H9 (cell line): ENCODE measurements at regions not wholly inside any gene's neighbourhood (a gene's known extent, or its start where the extent isn't known, plus 50 kb on each side); places are given as distances from the start of the nearest gene placed in this dataset.

Experiments
- DNase-seq: peaks from one replicate; pipeline ENCODE4 v3.0.0-alpha.2; 2017
- H2AFZ ChIP-seq: one replicate; pipeline ENCODE4 v1.6.1; 2013; ENCODE audit warnings: mild to moderate bottlenecking, low read length, control low read depth, moderate library complexity
- H2AK5ac ChIP-seq: 2 replicates; pipeline ENCODE4 v1.6.1; 2013; ENCODE audit warnings: low read length, control low read depth, mixed read lengths; ENCODE audit not compliant: insufficient read length
- H2BK120ac ChIP-seq: one replicate; pipeline ENCODE4 v1.6.1; 2013; ENCODE audit warnings: low read depth, mild to moderate bottlenecking, low read length, control low read depth, inconsistent platforms; ENCODE audit not compliant: poor library complexity, severe bottlenecking
- H2BK12ac ChIP-seq: 2 replicates; pipeline ENCODE4 v1.6.1; 2013; ENCODE audit warnings: low read length, control low read depth, mixed read lengths, low read depth; ENCODE audit not compliant: insufficient read length
- H2BK15ac ChIP-seq: 2 replicates; pipeline ENCODE4 v1.6.1; 2013; ENCODE audit warnings: low read depth, low read length, control low read depth
- H2BK20ac ChIP-seq: one replicate; pipeline ENCODE4 v1.6.1; 2013; ENCODE audit warnings: low read depth, mild to moderate bottlenecking, low read length, control low read depth, inconsistent platforms; ENCODE audit not compliant: poor library complexity, severe bottlenecking
- H2BK5ac ChIP-seq: 2 replicates; pipeline ENCODE4 v1.6.1; 2013; ENCODE audit warnings: low read length, control low read depth, mixed read lengths; ENCODE audit not compliant: insufficient read length
- H3K14ac ChIP-seq: 2 replicates; pipeline ENCODE4 v1.6.1; 2013; ENCODE audit warnings: low read length, control low read depth; ENCODE audit not compliant: insufficient read depth
- H3K18ac ChIP-seq: 2 replicates; pipeline ENCODE4 v1.6.1; 2013; ENCODE audit warnings: low read depth, mild to moderate bottlenecking, mixed read lengths, low read length, control low read depth; ENCODE audit not compliant: insufficient read length
- H3K23ac ChIP-seq: 2 replicates; pipeline ENCODE4 v1.6.1; 2013; ENCODE audit warnings: low read length, control low read depth, mixed read lengths, low read depth; ENCODE audit not compliant: insufficient read length
- H3K23me2 ChIP-seq: 2 replicates; pipeline ENCODE4 v1.6.1; 2013; ENCODE audit warnings: low read depth, mild to moderate bottlenecking, mixed read lengths, low read length, control low read depth; ENCODE audit not compliant: insufficient read length, poor library complexity, severe bottlenecking
- H3K27ac ChIP-seq: 2 replicates; pipeline ENCODE4 v1.5.1; 2013; ENCODE audit warnings: low read length, control low read depth, mixed read lengths, low read depth; ENCODE audit not compliant: insufficient read length
- H3K27me3 ChIP-seq: 2 replicates; pipeline ENCODE4 v1.6.1; 2013; ENCODE audit warnings: low read length, control low read depth, inconsistent platforms; ENCODE audit not compliant: insufficient read depth
- H3K4ac ChIP-seq: 2 replicates; pipeline ENCODE4 v1.6.1; 2013; ENCODE audit warnings: low read depth, mild to moderate bottlenecking, control low read depth, inconsistent platforms, low read length, moderate library complexity
- H3K4me1 ChIP-seq: 2 replicates; pipeline ENCODE4 v1.6.1; 2013; ENCODE audit warnings: low read length, control low read depth, inconsistent platforms; ENCODE audit not compliant: insufficient read depth
- H3K4me2 ChIP-seq: 2 replicates; pipeline ENCODE4 v1.6.1; 2013; ENCODE audit warnings: low read length, control low read depth, mixed read lengths; ENCODE audit not compliant: insufficient read length, insufficient read depth
- H3K56ac ChIP-seq: 2 replicates; pipeline ENCODE4 v1.6.1; 2013; ENCODE audit warnings: low read depth, mild to moderate bottlenecking, mixed read lengths, low read length, control low read depth; ENCODE audit not compliant: insufficient read length
- H3K79me1 ChIP-seq: 2 replicates; pipeline ENCODE4 v1.6.1; 2013; ENCODE audit warnings: low read depth, mild to moderate bottlenecking, moderate library complexity, low read length, control low read depth, inconsistent platforms; ENCODE audit not compliant: insufficient read depth, poor library complexity, severe bottlenecking
- H3K79me2 ChIP-seq: 2 replicates; pipeline ENCODE4 v1.6.1; 2013; ENCODE audit warnings: low read length, control low read depth, inconsistent platforms; ENCODE audit not compliant: insufficient read depth
- H3K9ac ChIP-seq: 2 replicates; pipeline ENCODE4 v1.6.1; 2013; ENCODE audit warnings: low read length, control low read depth, mixed read lengths; ENCODE audit not compliant: insufficient read length; ENCODE audit errors: extremely low read depth
- H3K9me3 ChIP-seq: one replicate; pipeline ENCODE4 v1.6.1; 2013; ENCODE audit warnings: low read depth, low read length, inconsistent platforms; ENCODE audit not compliant: control insufficient read depth
- H3T11ph ChIP-seq: one replicate; pipeline ENCODE4 v1.6.1; 2013; ENCODE audit warnings: mild to moderate bottlenecking, low read length, control low read depth, inconsistent platforms
- H4K20me1 ChIP-seq: one replicate; pipeline ENCODE4 v1.6.1; 2013; ENCODE audit not compliant: control insufficient read depth, insufficient read length, insufficient read depth
- H4K5ac ChIP-seq: 2 replicates; pipeline ENCODE4 v1.6.1; 2013; ENCODE audit warnings: low read depth, mild to moderate bottlenecking, mixed read lengths, low read length, control low read depth; ENCODE audit not compliant: insufficient read length
- H4K8ac ChIP-seq: replicated peaks from 2 replicates; pipeline ENCODE4 v1.6.1; 2013; ENCODE audit warnings: low read length, control low read depth, mixed read lengths, low read depth; ENCODE audit not compliant: insufficient read length
- H4K91ac ChIP-seq: 2 replicates; pipeline ENCODE4 v1.6.1; 2013; ENCODE audit warnings: low read depth, mild to moderate bottlenecking, moderate library complexity, mixed read lengths, low read length, control low read depth; ENCODE audit not compliant: insufficient read length
- H3K27ac Mint-ChIP-seq, 3 experiments: 2 replicates in 2 of 3; 3 replicates in 1 of 3; pipeline ENCODE4 v1.8.0; 2020 to 2021; ENCODE audit warnings: mixed read lengths in 3 of 3, mild to moderate bottlenecking in 1 of 3, moderate library complexity in 1 of 3
- H3K27me3 Mint-ChIP-seq: 2 replicates; pipeline ENCODE4 v1.8.0; 2021; ENCODE audit warnings: low read depth, mild to moderate bottlenecking, moderate library complexity, mixed read lengths
- H3K36me3 Mint-ChIP-seq, 3 experiments: 2 replicates in 2 of 3; 3 replicates in 1 of 3; pipeline ENCODE4 v1.8.0; 2020 to 2021; ENCODE audit warnings: low read depth in 3 of 3, mixed read lengths in 3 of 3; ENCODE audit not compliant: insufficient read depth in 1 of 3
- H3K4me1 Mint-ChIP-seq, 2 experiments: 2 replicates each; pipeline ENCODE4 v1.8.0; 2020; ENCODE audit warnings: mixed read lengths in 2 of 2
- H3K4me3 Mint-ChIP-seq, 2 experiments: 2 replicates in 1 of 2; 3 replicates in 1 of 2; pipeline ENCODE4 v1.8.0; 2020 to 2021; ENCODE audit warnings: mild to moderate bottlenecking in 2 of 2, mixed read lengths in 2 of 2, moderate library complexity in 1 of 2
- H3K9me3 Mint-ChIP-seq, 2 experiments: 2 replicates in 1 of 2; 3 replicates in 1 of 2; pipeline ENCODE4 v1.8.0; 2020; ENCODE audit warnings: mild to moderate bottlenecking in 2 of 2, mixed read lengths in 2 of 2, moderate library complexity in 1 of 2
- CTCF ChIP-seq: fragments of 200-600 bp; sonication (generic); conservative IDR thresholded peaks from 3 replicates; pipeline ENCODE4 v1.8.0; 2021; ENCODE audit warnings: antibody characterized with exemption, mild to moderate bottlenecking
- WGBS: extraction: QIAGEN DNeasy Blood & Tissue Kit; methylation state at CpG from one replicate; pipeline ENCODE4 v1.1.7; 2013; ENCODE audit warnings: missing lambda C conversion rate, low lambda C conversion rate, mixed read lengths; ENCODE audit not compliant: insufficient read length; ENCODE audit errors: extremely low coverage; 5-methylcytosine and 5-hydroxymethylcytosine counted together

DNA sequence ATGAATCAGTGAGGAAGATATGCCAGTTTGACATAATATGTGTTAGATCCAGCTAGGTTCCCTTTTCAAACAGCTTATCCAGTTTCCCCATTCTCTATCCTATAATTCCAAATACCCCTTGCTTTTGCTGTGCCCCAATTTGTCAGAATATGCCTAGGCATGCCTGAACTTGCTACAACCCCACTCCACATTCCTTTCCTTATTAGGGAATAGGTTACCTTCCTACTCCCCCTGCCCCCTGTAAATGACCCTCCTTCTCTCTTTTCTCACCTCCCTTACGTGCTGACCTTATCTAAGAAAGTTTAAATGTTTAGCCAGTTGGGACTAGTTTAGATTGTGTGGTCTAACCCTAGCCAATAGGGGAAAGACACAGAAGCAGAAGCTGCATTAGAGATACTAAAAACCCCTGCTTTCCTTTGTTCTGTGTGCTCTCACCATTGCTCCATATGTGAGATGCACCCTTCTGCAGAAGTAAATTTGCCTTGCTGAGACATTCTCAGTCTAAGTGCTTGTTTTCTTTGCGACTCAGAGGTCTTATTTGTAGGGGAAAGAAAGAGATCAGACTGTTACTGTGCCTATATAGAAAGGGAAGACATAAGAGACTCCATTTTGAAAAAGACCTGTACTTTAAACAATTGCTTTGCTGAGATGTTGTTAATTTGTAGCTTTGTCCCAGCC is 267.8 kb downstream of the SH2D4B start:
- peak overlapping the region in 1 of 3 experiments; percentile 27; a peak in 1 of 7 replicates for H3K27ac Mint-ChIP-seq
- no peaks in the 10 kb centered on the region for H3K79me1 ChIP-seq

More for the DNA sequence above, 267.8 kb downstream of the SH2D4B start:
- Histone ChIP-seq H3K4me2 (no peak overlapping the region), H2BK120ac (no peak overlapping the region), H3K4me1 (no peaks in the 10 kb centered on the region), H2BK5ac (no peak overlapping the region), H2BK15ac (no peak overlapping the region), H3K27ac (no peak overlapping the region), H4K20me1 (no peaks in the 10 kb centered on the region), H3K56ac (no peak overlapping the region), H3K9ac (no peak overlapping the region), H2BK12ac (no peak overlapping the region), H3T11ph (no peak overlapping the region), H2AFZ (no peak overlapping the region), H4K5ac (no peak overlapping the region), H4K8ac (no peak overlapping the region), H3K79me2 (no peaks in the 10 kb centered on the region), H3K23me2 (no peaks in the 10 kb centered on the region), H3K4ac (no peak overlapping the region), H3K14ac (no peak overlapping the region), H2BK20ac (no peak overlapping the region), H3K23ac (no peak overlapping the region), H3K27me3 (no peaks in the 10 kb centered on the region), H3K9me3 (peaks cover 8% of the 10 kb centered on the region), H2AK5ac (no peak overlapping the region), H3K18ac (no peak overlapping the region), H4K91ac (no peak overlapping the region)
- no CpG with 5 or more reads among the region's 2 CpGs for WGBS
- no peak for TF ChIP-seq CTCF
- peaks cover 6 to 22% (median 16%) of the 10 kb centered on the region in 3 experiments; a peak in 5 of 7 replicates for H3K36me3 Mint-ChIP-seq
- peak; percentile 38 for DNase-seq
- no peak overlapping the region for H3K4me3 Mint-ChIP-seq
- peaks cover 15% of the 10 kb centered on the region in 2 experiments; a peak in 4 of 5 replicates for H3K9me3 Mint-ChIP-seq
- no peaks in the 10 kb centered on the region for H3K27me3 Mint-ChIP-seq
- no peaks in the 10 kb centered on the region for H3K4me1 Mint-ChIP-seq
